ENCODE measurements at regions not wholly inside any gene's neighbourhood (a gene's known extent, or its start where the extent isn't known, plus 50 kb on each side); places are given as distances from the start of the nearest gene placed in this dataset.

DNA sequence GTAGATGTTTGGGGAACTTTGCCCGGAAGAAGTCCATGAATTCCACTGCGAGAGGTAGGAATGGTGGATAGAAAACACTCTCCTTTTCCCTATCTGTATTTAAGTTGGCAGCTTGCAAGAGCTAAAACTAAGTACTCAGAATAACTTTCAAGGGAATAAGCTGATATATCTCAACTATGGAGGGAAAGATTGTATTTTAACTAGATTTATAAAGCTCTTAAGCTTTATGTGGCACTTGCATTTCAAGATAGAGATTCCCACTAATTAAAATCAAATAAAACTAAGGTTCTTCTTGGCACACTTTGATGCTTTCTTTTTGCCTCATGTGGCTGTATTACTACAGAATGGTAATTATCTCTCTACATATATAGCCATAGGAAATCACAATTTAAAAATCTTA, 149.7 kb upstream of the STARD13 start (continued):
- TF ChIP-seq SMAD3 (CRISPR knock-in tag; IDR thresholded peaks at IDR 0.05; ENCODE audit: borderline replicate concordance) (no peak), MYBL2 (CRISPR knock-in tag; IDR thresholded peaks at IDR 0.05) (no peak)
- TF ChIP-seq, protein P1, sequence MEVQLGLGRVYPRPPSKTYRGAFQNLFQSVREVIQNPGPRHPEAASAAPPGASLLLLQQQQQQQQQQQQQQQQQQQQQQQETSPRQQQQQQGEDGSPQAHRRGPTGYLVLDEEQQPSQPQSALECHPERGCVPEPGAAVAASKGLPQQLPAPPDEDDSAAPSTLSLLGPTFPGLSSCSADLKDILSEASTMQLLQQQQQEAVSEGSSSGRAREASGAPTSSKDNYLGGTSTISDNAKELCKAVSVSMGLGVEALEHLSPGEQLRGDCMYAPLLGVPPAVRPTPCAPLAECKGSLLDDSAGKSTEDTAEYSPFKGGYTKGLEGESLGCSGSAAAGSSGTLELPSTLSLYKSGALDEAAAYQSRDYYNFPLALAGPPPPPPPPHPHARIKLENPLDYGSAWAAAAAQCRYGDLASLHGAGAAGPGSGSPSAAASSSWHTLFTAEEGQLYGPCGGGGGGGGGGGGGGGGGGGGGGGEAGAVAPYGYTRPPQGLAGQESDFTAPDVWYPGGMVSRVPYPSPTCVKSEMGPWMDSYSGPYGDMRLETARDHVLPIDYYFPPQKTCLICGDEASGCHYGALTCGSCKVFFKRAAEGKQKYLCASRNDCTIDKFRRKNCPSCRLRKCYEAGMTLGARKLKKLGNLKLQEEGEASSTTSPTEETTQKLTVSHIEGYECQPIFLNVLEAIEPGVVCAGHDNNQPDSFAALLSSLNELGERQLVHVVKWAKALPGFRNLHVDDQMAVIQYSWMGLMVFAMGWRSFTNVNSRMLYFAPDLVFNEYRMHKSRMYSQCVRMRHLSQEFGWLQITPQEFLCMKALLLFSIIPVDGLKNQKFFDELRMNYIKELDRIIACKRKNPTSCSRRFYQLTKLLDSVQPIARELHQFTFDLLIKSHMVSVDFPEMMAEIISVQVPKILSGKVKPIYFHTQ (CRISPR knock-in tag; IDR thresholded peaks at IDR 0.05), result no peak

DNA sequence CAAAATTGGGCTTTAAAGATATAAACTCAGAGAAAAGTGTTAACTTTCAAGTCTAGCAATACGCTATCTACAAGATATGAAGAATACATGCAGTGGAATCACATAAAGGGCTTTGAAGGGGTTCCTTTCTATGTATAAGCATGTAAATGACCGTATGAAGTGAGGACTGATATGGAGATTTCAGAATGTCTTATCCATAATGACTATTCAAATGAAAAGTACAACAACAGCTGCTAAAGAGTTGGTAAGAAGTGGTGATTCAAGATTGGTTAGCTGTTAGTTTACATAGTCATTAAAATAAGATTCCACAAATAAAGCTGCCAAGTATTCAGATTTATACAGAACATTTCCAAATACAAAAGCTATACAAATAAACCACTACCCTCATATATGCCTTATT, 153.4 kb upstream of the STARD13 start:
- DNase-seq (ENCODE audit: low spot score), result no peak
- Mint-ChIP-seq H3K27ac (no peak overlapping the region), H3K4me3 (no peak overlapping the region), H3K4me1 (peaks cover 34% of the 10 kb centered on the region), H3K27me3 (ENCODE audit: low read depth) (no peaks in the 10 kb centered on the region), H3K9me3 (0 out of 2 replicates have a peak, but pooled peaks cover 4% of the 10 kb centered on the region), H3K36me3 (no peaks in the 10 kb centered on the region)
- CTCF ChIA-PET, result interaction anchor here (1.0 kb wide), 1 partner anchor 36 kb away, joined by 3 read pairs; no protein-coding TSS in a partner anchor
- TF ChIP-seq TEAD1 (CRISPR knock-in tag; IDR thresholded peaks at IDR 0.05), result no peak
- TF ChIP-seq, protein P2, sequence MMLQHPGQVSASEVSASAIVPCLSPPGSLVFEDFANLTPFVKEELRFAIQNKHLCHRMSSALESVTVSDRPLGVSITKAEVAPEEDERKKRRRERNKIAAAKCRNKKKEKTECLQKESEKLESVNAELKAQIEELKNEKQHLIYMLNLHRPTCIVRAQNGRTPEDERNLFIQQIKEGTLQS (CRISPR knock-in tag; conservative IDR thresholded peaks at IDR 0.05), result no peak
- TF ChIP-seq, protein P3, sequence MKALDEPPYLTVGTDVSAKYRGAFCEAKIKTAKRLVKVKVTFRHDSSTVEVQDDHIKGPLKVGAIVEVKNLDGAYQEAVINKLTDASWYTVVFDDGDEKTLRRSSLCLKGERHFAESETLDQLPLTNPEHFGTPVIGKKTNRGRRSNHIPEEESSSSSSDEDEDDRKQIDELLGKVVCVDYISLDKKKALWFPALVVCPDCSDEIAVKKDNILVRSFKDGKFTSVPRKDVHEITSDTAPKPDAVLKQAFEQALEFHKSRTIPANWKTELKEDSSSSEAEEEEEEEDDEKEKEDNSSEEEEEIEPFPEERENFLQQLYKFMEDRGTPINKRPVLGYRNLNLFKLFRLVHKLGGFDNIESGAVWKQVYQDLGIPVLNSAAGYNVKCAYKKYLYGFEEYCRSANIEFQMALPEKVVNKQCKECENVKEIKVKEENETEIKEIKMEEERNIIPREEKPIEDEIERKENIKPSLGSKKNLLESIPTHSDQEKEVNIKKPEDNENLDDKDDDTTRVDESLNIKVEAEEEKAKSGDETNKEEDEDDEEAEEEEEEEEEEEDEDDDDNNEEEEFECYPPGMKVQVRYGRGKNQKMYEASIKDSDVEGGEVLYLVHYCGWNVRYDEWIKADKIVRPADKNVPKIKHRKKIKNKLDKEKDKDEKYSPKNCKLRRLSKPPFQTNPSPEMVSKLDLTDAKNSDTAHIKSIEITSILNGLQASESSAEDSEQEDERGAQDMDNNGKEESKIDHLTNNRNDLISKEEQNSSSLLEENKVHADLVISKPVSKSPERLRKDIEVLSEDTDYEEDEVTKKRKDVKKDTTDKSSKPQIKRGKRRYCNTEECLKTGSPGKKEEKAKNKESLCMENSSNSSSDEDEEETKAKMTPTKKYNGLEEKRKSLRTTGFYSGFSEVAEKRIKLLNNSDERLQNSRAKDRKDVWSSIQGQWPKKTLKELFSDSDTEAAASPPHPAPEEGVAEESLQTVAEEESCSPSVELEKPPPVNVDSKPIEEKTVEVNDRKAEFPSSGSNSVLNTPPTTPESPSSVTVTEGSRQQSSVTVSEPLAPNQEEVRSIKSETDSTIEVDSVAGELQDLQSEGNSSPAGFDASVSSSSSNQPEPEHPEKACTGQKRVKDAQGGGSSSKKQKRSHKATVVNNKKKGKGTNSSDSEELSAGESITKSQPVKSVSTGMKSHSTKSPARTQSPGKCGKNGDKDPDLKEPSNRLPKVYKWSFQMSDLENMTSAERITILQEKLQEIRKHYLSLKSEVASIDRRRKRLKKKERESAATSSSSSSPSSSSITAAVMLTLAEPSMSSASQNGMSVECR (CRISPR knock-in tag; IDR thresholded peaks at IDR 0.05; ENCODE audit: borderline replicate concordance), result no peak
- ATAC-seq, result no peak
- POLR2A ChIA-PET, result no interaction called here

DNA sequence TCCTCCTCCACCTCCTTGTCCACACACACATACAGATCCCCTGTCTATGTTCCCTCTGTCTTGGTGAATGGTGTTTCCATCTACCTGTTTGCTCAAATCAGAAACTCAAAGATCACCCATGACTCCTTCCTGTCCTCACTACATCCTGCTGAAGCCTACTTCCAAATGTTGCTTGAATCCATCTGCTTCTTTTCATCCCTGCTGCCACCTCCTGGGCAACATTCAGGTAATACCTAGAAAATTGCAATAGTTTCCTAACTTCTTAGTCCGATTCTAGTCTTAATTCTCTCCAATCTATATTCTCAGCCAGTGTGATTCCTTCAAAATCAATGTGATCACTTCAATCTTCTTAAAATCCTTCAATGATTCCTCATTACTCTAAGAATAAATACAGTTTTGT, 155.5 kb upstream of the STARD13 start:
- POLR2A ChIA-PET, result no interaction called here
- Mint-ChIP-seq H3K9me3 (0 out of 2 replicates have a peak, but pooled peaks cover 4% of the 10 kb centered on the region), H3K36me3 (no peaks in the 10 kb centered on the region), H3K4me3 (no peak overlapping the region), H3K27me3 (ENCODE audit: low read depth) (no peaks in the 10 kb centered on the region), H3K4me1 (peaks cover 34% of the 10 kb centered on the region), H3K27ac (no peak overlapping the region)
- ATAC-seq (peak; percentile 79), DNase-seq (ENCODE audit: low spot score) (peak; percentile 30)
- CTCF ChIA-PET, result no interaction called here
- TF ChIP-seq ZNF416 (CRISPR knock-in tag; IDR thresholded peaks at IDR 0.05) (no peak), FOXP1 (CRISPR knock-in tag; IDR thresholded peaks at IDR 0.05; ENCODE audit: borderline replicate concordance) (no peak), NR2C2 (CRISPR knock-in tag; IDR thresholded peaks at IDR 0.05) (no peak), TP53 (CRISPR knock-in tag; IDR thresholded peaks at IDR 0.05) (no peak), RORB (CRISPR knock-in tag; IDR thresholded peaks at IDR 0.05) (no peak), NFE2L1 (CRISPR knock-in tag; IDR thresholded peaks at IDR 0.05) (no peak), ESRRA (CRISPR knock-in tag; IDR thresholded peaks at IDR 0.05; ENCODE audit: borderline replicate concordance) (no peak), ZNF121 (CRISPR knock-in tag; IDR thresholded peaks at IDR 0.05) (no peak)
- TF ChIP-seq, protein P4, sequence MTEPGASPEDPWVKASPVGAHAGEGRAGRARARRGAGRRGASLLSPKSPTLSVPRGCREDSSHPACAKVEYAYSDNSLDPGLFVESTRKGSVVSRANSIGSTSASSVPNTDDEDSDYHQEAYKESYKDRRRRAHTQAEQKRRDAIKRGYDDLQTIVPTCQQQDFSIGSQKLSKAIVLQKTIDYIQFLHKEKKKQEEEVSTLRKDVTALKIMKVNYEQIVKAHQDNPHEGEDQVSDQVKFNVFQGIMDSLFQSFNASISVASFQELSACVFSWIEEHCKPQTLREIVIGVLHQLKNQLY (CRISPR knock-in tag; IDR thresholded peaks at IDR 0.05), result no peak
- TF ChIP-seq, protein P5, sequence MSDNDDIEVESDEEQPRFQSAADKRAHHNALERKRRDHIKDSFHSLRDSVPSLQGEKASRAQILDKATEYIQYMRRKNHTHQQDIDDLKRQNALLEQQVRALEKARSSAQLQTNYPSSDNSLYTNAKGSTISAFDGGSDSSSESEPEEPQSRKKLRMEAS (CRISPR knock-in tag; IDR thresholded peaks at IDR 0.05), result no peak
- TF ChIP-seq, protein P6, sequence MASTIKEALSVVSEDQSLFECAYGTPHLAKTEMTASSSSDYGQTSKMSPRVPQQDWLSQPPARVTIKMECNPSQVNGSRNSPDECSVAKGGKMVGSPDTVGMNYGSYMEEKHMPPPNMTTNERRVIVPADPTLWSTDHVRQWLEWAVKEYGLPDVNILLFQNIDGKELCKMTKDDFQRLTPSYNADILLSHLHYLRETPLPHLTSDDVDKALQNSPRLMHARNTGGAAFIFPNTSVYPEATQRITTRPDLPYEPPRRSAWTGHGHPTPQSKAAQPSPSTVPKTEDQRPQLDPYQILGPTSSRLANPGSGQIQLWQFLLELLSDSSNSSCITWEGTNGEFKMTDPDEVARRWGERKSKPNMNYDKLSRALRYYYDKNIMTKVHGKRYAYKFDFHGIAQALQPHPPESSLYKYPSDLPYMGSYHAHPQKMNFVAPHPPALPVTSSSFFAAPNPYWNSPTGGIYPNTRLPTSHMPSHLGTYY (CRISPR knock-in tag; IDR thresholded peaks at IDR 0.05), result no peak
- TF ChIP-seq, protein P7, sequence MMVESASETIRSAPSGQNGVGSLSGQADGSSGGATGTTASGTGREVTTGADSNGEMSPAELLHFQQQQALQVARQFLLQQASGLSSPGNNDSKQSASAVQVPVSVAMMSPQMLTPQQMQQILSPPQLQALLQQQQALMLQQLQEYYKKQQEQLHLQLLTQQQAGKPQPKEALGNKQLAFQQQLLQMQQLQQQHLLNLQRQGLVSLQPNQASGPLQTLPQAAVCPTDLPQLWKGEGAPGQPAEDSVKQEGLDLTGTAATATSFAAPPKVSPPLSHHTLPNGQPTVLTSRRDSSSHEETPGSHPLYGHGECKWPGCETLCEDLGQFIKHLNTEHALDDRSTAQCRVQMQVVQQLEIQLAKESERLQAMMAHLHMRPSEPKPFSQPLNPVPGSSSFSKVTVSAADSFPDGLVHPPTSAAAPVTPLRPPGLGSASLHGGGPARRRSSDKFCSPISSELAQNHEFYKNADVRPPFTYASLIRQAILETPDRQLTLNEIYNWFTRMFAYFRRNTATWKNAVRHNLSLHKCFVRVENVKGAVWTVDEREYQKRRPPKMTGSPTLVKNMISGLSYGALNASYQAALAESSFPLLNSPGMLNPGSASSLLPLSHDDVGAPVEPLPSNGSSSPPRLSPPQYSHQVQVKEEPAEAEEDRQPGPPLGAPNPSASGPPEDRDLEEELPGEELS (CRISPR knock-in tag; IDR thresholded peaks at IDR 0.05), result no peak
- TF ChIP-seq, protein P8, sequence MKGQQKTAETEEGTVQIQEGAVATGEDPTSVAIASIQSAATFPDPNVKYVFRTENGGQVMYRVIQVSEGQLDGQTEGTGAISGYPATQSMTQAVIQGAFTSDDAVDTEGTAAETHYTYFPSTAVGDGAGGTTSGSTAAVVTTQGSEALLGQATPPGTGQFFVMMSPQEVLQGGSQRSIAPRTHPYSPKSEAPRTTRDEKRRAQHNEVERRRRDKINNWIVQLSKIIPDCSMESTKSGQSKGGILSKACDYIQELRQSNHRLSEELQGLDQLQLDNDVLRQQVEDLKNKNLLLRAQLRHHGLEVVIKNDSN (CRISPR knock-in tag; IDR thresholded peaks at IDR 0.05), result no peak
